ENCODE measurements at regions not wholly inside any gene's neighbourhood (a gene's known extent, or its start where the extent isn't known, plus 50 kb on each side); places are given as distances from the start of the nearest gene placed in this dataset.

DNA sequence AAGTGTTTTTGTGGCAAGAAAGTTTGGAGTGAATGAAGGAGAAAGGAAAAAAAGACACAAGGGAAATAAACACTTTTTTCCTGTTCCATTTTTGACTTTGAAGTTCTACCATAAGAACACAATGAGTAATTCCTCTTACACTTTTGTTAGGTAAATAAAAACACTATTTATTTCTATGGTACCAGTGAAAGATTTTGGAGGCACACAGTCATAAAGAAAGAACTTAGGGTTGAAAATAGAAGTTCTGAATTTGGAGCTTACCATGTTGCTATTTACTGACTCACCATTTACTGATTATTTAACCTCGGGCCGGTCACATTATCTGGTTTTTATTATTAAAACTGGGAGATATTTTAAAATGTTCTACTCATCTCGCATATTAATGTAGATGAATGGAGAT lies 367.8 kb downstream of the TLE1 start:
- TF ChIP-seq, protein P1, sequence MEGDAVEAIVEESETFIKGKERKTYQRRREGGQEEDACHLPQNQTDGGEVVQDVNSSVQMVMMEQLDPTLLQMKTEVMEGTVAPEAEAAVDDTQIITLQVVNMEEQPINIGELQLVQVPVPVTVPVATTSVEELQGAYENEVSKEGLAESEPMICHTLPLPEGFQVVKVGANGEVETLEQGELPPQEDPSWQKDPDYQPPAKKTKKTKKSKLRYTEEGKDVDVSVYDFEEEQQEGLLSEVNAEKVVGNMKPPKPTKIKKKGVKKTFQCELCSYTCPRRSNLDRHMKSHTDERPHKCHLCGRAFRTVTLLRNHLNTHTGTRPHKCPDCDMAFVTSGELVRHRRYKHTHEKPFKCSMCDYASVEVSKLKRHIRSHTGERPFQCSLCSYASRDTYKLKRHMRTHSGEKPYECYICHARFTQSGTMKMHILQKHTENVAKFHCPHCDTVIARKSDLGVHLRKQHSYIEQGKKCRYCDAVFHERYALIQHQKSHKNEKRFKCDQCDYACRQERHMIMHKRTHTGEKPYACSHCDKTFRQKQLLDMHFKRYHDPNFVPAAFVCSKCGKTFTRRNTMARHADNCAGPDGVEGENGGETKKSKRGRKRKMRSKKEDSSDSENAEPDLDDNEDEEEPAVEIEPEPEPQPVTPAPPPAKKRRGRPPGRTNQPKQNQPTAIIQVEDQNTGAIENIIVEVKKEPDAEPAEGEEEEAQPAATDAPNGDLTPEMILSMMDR (conservative IDR thresholded peaks at IDR 0.05), result no peak
- TF ChIP-seq EZH2 (IDR thresholded peaks at IDR 0.05; ENCODE audit: low read depth), result no peak
